ENCODE measurements at regions not wholly inside any gene's neighbourhood (a gene's known extent, or its start where the extent isn't known, plus 50 kb on each side); places are given as distances from the start of the nearest gene placed in this dataset.

DNA sequence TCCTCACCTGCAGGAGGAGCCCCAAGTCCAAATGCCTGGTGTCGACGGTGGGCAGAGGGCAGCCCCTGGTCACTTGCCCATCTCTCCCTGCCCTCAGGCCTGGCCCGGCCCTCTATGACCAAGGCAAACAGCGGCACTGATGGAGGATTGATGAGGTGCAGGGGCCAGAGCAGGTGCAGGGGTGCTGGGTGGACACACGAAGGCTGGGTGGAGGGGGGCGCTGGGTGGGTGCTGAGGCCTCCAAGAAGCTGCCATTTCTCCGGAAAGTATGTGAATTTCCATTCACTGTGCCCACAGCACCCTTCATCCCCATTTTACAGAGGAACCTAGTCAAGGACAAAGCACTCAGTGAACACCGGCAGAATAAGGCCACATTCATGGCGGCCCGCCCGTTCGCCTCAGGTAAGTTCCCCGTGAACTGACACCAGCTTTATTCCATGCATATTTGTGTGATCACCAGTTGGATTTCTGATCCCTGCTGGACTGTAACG is 143.8 kb upstream of the PPP1R26 start:
- DNase-seq (ENCODE audit: low spot score in 2 of 2), result peak in 1 of 2 donors; percentile 38
- no peak overlapping the region for H3K4me3 ChIP-seq
- TF ChIP-seq POLR2AphosphoS5 (IDR thresholded peaks at IDR 0.05) (no peak), POLR2A (IDR thresholded peaks at IDR 0.05) (no peak)
- TF ChIP-seq, protein P1, sequence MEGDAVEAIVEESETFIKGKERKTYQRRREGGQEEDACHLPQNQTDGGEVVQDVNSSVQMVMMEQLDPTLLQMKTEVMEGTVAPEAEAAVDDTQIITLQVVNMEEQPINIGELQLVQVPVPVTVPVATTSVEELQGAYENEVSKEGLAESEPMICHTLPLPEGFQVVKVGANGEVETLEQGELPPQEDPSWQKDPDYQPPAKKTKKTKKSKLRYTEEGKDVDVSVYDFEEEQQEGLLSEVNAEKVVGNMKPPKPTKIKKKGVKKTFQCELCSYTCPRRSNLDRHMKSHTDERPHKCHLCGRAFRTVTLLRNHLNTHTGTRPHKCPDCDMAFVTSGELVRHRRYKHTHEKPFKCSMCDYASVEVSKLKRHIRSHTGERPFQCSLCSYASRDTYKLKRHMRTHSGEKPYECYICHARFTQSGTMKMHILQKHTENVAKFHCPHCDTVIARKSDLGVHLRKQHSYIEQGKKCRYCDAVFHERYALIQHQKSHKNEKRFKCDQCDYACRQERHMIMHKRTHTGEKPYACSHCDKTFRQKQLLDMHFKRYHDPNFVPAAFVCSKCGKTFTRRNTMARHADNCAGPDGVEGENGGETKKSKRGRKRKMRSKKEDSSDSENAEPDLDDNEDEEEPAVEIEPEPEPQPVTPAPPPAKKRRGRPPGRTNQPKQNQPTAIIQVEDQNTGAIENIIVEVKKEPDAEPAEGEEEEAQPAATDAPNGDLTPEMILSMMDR (IDR thresholded peaks at IDR 0.05), result no peak
- no peaks in the 10 kb centered on the region for H3K9me3 ChIP-seq
- peaks cover 0 to 16% of the 10 kb centered on the region in 2 donors for H3K27me3 ChIP-seq
- intact Hi-C loops (cut with DNase I; ENCODE audit: low total_unique reads), result no loop called here
- H3K4me1 ChIP-seq, result no peaks in the 10 kb centered on the region
- H3K27ac ChIP-seq, result no peak overlapping the region
- no peaks in the 10 kb centered on the region for H3K36me3 ChIP-seq

DNA sequence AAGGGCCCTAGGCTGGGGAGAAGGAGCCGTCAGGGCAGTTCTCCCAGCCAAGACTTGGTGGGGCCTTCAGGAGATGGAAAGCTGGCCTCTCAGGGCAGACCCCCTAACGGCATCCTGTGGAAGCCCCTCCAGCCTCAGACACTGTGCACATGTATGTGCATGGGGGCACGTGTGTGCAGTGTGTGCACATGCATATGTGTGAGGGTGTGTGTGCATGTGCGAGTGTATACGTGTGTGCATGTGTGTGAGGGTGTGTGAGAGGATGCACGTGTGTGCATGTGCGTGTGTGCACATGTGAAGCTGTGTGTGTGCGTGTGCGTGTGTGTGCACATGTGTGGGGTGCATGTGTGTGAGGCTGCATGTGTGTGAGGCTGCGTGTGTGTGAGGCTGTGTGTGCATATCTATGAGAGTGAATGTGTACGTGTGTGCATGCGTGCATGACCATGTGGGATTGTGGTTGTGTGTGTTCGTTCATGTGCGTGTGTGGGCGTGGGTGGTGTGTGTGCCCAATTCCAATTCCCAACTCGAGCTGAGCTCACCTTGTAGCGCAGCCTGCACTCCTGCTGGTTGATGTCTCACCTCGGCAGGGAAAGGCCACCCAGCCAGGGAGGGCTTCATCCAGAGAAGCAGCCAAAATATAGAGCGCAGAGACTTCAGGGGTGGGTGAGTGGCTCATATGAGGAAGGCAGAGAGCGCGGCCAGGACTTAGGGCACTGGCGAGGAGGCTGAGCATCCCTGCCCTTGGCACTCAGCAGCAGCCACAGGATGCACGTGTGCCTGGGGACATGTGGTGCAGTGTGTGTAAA is 142.7 kb upstream of the PPP1R26 start:
- intact Hi-C loops (cut with DNase I; ENCODE audit: low total_unique reads), result no loop called here
- DNase-seq (ENCODE audit: low spot score in 2 of 2), result peak in 1 of 2 donors; percentile 35
- Histone ChIP-seq H3K27me3 (peaks cover 0 to 23% of the 10 kb centered on the region in 2 donors), H3K4me3 (no peak overlapping the region), H3K36me3 (no peaks in the 10 kb centered on the region), H3K4me1 (no peaks in the 10 kb centered on the region), H3K27ac (no peak overlapping the region), H3K9me3 (no peaks in the 10 kb centered on the region)
- TF ChIP-seq, protein P1 (IDR thresholded peaks at IDR 0.05), result no peak
- no peak for TF ChIP-seq POLR2AphosphoS5 (IDR thresholded peaks at IDR 0.05)
- no peak for TF ChIP-seq POLR2A (IDR thresholded peaks at IDR 0.05)

DNA sequence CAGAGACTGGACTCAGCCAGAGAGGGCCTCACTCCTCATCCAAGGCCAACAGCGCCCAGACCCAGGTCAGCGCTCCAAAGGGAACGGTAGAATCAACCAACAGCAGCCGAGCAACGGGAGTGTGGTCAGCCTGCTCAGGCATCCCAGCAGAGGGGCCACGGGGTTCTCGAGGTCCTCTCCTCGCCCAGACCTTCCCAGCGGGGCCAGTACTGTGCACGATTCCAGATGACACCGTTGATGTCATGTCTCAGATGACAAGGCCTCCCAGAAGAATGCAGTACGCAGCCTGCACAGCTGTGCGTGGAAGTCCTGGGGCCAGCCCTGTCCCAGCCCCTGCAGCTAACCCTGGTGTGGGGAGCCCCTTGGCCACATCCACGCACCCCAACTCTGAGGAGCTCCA is 141.0 kb upstream of the PPP1R26 start:
- Histone ChIP-seq H3K36me3 (no peaks in the 10 kb centered on the region), H3K4me3 (no peak overlapping the region), H3K27ac (no peak overlapping the region), H3K27me3 (peaks cover 0 to 39% of the 10 kb centered on the region in 2 donors), H3K9me3 (no peaks in the 10 kb centered on the region), H3K4me1 (no peaks in the 10 kb centered on the region)
- no peak for DNase-seq (ENCODE audit: low spot score in 2 of 2)
- intact Hi-C loops (cut with DNase I; ENCODE audit: low total_unique reads), result no loop called here
- TF ChIP-seq POLR2AphosphoS5 (IDR thresholded peaks at IDR 0.05) (no peak), POLR2A (IDR thresholded peaks at IDR 0.05) (no peak)
- TF ChIP-seq, protein P1 (IDR thresholded peaks at IDR 0.05), result no peak

DNA sequence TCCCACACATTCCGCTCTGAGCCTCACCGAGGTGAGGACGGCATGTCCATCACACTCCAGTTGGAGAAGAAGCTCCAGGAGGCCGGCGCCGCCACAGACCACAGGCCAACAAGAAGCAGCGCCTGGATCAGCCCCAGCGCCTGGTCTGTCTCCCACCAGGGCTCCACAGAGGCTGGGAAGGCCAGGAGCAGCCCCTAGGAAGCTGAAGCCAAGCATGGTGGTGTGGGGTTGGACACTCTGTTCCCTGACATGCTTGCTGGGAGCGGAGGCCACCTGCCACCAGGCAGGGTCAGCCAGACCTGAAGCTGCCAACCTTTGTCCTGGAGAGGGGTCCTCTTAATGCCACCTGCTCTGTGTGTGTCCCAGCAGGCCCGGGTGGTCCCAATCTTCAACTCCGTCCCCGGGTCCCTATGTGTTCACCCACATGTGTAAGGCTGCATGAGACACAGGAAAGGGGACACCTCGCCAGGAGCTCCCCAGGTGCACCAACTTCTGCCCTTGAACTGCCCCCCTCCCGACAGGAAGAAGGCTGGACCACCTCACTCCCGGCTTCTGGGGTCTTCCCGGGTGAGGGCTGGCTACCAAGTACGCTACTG is 140.1 kb upstream of the PPP1R26 start:
- DNase-seq (ENCODE audit: low spot score in 2 of 2), result peak in 1 of 2 donors; percentile 33
- no peak for TF ChIP-seq POLR2A (IDR thresholded peaks at IDR 0.05)
- TF ChIP-seq, protein P1 (IDR thresholded peaks at IDR 0.05), result no peak
- TF ChIP-seq POLR2AphosphoS5 (IDR thresholded peaks at IDR 0.05), result no peak

DNA sequence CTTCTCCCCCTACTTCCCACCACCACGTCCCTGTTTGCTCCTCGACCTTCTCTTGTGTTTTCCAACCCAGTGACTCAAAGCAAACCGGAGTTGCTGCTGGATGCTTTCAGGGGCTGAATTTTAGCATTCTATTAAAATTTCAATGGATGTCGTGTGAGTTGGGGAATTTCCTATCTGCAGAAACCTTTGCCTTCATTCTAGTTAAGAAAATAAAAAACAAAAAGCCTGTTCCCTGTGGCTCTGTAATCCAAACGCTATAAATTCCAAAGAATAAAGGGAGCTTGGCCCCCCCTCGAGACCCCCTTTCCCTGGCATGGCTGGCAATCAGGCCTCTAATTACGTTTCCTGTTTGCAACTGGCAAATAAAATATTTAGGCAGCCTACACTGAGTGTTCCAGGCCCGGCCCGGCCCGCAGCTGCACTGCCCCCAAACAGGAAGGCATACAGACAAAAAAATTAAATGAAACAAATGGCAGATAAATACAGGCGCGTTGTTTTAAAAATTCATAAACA is 139.4 kb upstream of the PPP1R26 start:
- intact Hi-C loops (cut with DNase I; ENCODE audit: low total_unique reads), result no loop called here
- DNase-seq (ENCODE audit: low spot score in 2 of 2), result peak in 1 of 2 donors; percentile 40
- Histone ChIP-seq H3K4me3 (no peak overlapping the region), H3K4me1 (no peaks in the 10 kb centered on the region), H3K27ac (no peak overlapping the region), H3K9me3 (no peaks in the 10 kb centered on the region), H3K27me3 (peaks cover 0 to 56% of the 10 kb centered on the region in 2 donors), H3K36me3 (no peaks in the 10 kb centered on the region)
- TF ChIP-seq, protein P1 (IDR thresholded peaks at IDR 0.05), result no peak
- TF ChIP-seq POLR2AphosphoS5 (IDR thresholded peaks at IDR 0.05) (no peak), POLR2A (IDR thresholded peaks at IDR 0.05) (no peak)

More for the DNA sequence above, 140.1 kb upstream of the PPP1R26 start:
- Histone ChIP-seq H3K4me1 (no peaks in the 10 kb centered on the region), H3K9me3 (no peaks in the 10 kb centered on the region), H3K27ac (no peak overlapping the region), H3K27me3 (peaks cover 0 to 48% of the 10 kb centered on the region in 2 donors), H3K36me3 (no peaks in the 10 kb centered on the region), H3K4me3 (no peak overlapping the region)
- intact Hi-C loops (cut with DNase I; ENCODE audit: low total_unique reads), result no loop called here

Data from breast epithelium (tissue), 4 donors.